Keratinocyte (primary cell): ENCODE measurements at regions not wholly inside any gene's neighbourhood (a gene's known extent, or its start where the extent isn't known, plus 50 kb on each side); places are given as distances from the start of the nearest gene placed in this dataset.

Experiments used
- DNase-seq: peaks from one replicate; pipeline ENCODE4 v3.0.0-alpha.2; 2011; ENCODE audit warnings: low read depth, missing footprints, low spot score
- FAIRE-seq: peaks from 2 replicates; lab custom pipeline; 2011; peaks lifted over from hg19 to GRCh38; lab: Jason Lieb, UNC
- H2AFZ ChIP-seq: 2 replicates; pipeline ENCODE4 v1.6.0; 2012; ENCODE audit warnings: low read length, control low read depth, inconsistent platforms; ENCODE audit not compliant: control insufficient read depth
- H3K27ac ChIP-seq: 2 replicates; pipeline ENCODE4 v1.5.1; 2011; ENCODE audit warnings: low read length; ENCODE audit not compliant: control insufficient read depth, insufficient read depth
- H3K27me3 ChIP-seq: 3 replicates; pipeline ENCODE4 v1.6.0; 2011; ENCODE audit warnings: low read length; ENCODE audit not compliant: control insufficient read depth, insufficient read depth; ENCODE audit errors: extremely low read depth
- H3K36me3 ChIP-seq, 2 experiments: 2 replicates in 1 of 2; 3 replicates in 1 of 2; pipeline ENCODE4 v1.5.1; 2011; ENCODE audit warnings: low read length in 2 of 2, mild to moderate bottlenecking in 1 of 2; ENCODE audit not compliant: control insufficient read depth in 2 of 2, insufficient read depth in 2 of 2; ENCODE audit errors: extremely low read depth in 1 of 2
- H3K4me1 ChIP-seq: 3 replicates; pipeline ENCODE4 v1.5.1; 2011; ENCODE audit warnings: low read length; ENCODE audit not compliant: control insufficient read depth, insufficient read depth; ENCODE audit errors: extremely low read depth
- H3K4me2 ChIP-seq: 3 replicates; pipeline ENCODE4 v1.6.0; 2011; ENCODE audit warnings: low read depth, low read length; ENCODE audit not compliant: control insufficient read depth, insufficient read depth; ENCODE audit errors: extremely low read depth
- H3K4me3 ChIP-seq, 3 experiments: fragments of 200-600 bp in 1 of 3; sonication (generic) in 1 of 3; 2 replicates in 2 of 3; 3 replicates in 1 of 3; pipeline ENCODE4 v1.5.1; 2011 to 2016; ENCODE audit warnings: low read length in 3 of 3, mild to moderate bottlenecking in 3 of 3, control low read depth in 2 of 3, inconsistent platforms in 1 of 3, low read depth in 1 of 3, mixed read lengths in 1 of 3, mixed run types in 1 of 3, moderate library complexity in 1 of 3; ENCODE audit not compliant: control insufficient read depth in 2 of 3, insufficient read depth in 2 of 3; ENCODE audit errors: extremely low read depth in 1 of 3
- H3K79me2 ChIP-seq: 2 replicates; pipeline ENCODE4 v1.6.0; 2012; ENCODE audit warnings: low read length; ENCODE audit not compliant: control insufficient read depth, insufficient read depth
- H3K9ac ChIP-seq: 3 replicates; pipeline ENCODE4 v1.6.0; 2011; ENCODE audit warnings: low read length; ENCODE audit not compliant: control insufficient read depth, insufficient read depth; ENCODE audit errors: extremely low read depth
- H3K9me1 ChIP-seq: 3 replicates; pipeline ENCODE4 v1.6.0; 2011; ENCODE audit warnings: low read length; ENCODE audit not compliant: control insufficient read depth, insufficient read depth; ENCODE audit errors: extremely low read depth
- H3K9me3 ChIP-seq: 2 replicates; pipeline ENCODE4 v1.5.1; 2012; ENCODE audit warnings: low read depth, low read length; ENCODE audit not compliant: control insufficient read depth
- H4K20me1 ChIP-seq: 3 replicates; pipeline ENCODE4 v1.6.0; 2011; ENCODE audit warnings: low read length; ENCODE audit not compliant: control insufficient read depth, insufficient read depth; ENCODE audit errors: extremely low read depth
- EZH2 ChIP-seq: IDR thresholded peaks from one replicate; pipeline ENCODE4 v1.6.1; 2012; ENCODE audit warnings: inconsistent platforms, mild to moderate bottlenecking, low read length, moderate library complexity
- dilution Hi-C: fragments of 300-500 bp; cut with MboI; formaldehyde crosslinking; loops from one replicate; pipeline ENCODE4 v1.7.0; 2020; ENCODE audit warnings: low sequenced_read_pairs; ENCODE audit not compliant: extremely low pct_ligation_motif_present
- TF ChIP-seq, protein P1 (sequence below), 3 experiments: IDR thresholded peaks in 1 of 3; conservative IDR thresholded peaks in 1 of 3; optimal IDR thresholded peaks in 1 of 3; 2 replicates in 2 of 3; 3 replicates in 1 of 3; pipeline versions ENCODE3 to v1.5.1; 2011; ENCODE audit warnings: low read length in 3 of 3, mild to moderate bottlenecking in 3 of 3, moderate library complexity in 2 of 3, control low read depth in 1 of 3, inconsistent platforms in 1 of 3; ENCODE audit not compliant: insufficient read depth in 2 of 3; ENCODE audit errors: extremely low read depth in 1 of 3

DNA sequence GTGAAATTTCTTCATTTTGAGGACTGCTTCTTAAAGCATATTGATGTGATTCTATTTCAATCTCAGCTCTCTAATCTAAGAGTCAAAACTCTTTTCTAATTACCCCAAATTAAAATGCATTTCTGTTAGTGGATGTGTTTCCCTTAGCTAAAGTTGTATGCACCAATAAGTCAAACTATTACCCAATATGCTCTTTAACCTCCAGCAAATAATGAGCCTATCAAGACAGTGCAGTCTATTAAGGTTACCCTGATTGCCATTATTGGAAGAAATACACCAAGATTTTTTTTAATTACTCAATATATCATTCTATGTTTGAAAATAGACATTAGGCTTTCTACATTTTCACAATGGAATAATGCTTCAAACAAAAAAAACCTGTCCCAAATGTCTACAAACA lies 310.0 kb downstream of the BTG1 start:
- H3K4me2 ChIP-seq: no peak overlapping the region
- no peaks in the 10 kb centered on the region for H3K27me3 ChIP-seq
- H3K9me1 ChIP-seq: no peaks in the 10 kb centered on the region
- H3K27ac ChIP-seq: no peak overlapping the region
- FAIRE-seq (no peak), DNase-seq (no peak)
- H3K9ac ChIP-seq: no peak overlapping the region
- TF ChIP-seq, protein P1, sequence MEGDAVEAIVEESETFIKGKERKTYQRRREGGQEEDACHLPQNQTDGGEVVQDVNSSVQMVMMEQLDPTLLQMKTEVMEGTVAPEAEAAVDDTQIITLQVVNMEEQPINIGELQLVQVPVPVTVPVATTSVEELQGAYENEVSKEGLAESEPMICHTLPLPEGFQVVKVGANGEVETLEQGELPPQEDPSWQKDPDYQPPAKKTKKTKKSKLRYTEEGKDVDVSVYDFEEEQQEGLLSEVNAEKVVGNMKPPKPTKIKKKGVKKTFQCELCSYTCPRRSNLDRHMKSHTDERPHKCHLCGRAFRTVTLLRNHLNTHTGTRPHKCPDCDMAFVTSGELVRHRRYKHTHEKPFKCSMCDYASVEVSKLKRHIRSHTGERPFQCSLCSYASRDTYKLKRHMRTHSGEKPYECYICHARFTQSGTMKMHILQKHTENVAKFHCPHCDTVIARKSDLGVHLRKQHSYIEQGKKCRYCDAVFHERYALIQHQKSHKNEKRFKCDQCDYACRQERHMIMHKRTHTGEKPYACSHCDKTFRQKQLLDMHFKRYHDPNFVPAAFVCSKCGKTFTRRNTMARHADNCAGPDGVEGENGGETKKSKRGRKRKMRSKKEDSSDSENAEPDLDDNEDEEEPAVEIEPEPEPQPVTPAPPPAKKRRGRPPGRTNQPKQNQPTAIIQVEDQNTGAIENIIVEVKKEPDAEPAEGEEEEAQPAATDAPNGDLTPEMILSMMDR (optimal IDR thresholded peaks at IDR 0.05 in 1 of 3, IDR thresholded peaks at IDR 0.05 in 1 of 3, conservative IDR thresholded peaks at IDR 0.05 in 1 of 3; ENCODE audit: extremely low read depth in 1 of 3, insufficient read depth in 2 of 3, low read length in 3 of 3): no peak
- TF ChIP-seq EZH2: no peak
- H2AFZ ChIP-seq: no peak overlapping the region
- no peaks in the 10 kb centered on the region for H3K4me1 ChIP-seq
- no peaks in the 10 kb centered on the region for H3K9me3 ChIP-seq
- no peaks in the 10 kb centered on the region for H3K36me3 ChIP-seq
- H3K4me3 ChIP-seq: no peak overlapping the region
- no peaks in the 10 kb centered on the region for H3K79me2 ChIP-seq
- dilution Hi-C loops: no loop called here
- no peaks in the 10 kb centered on the region for H4K20me1 ChIP-seq

GRCh38 chr12:91833780-91834359 lies 311.8 kb downstream of the BTG1 start:
- Histone ChIP-seq H3K9me3 (no peaks in the 10 kb centered on the region), H3K4me2 (no peak overlapping the region), H3K4me3 (no peak overlapping the region), H3K9ac (no peak overlapping the region), H4K20me1 (no peaks in the 10 kb centered on the region), H3K9me1 (no peaks in the 10 kb centered on the region), H2AFZ (no peak overlapping the region), H3K79me2 (no peaks in the 10 kb centered on the region), H3K27ac (no peak overlapping the region), H3K4me1 (no peaks in the 10 kb centered on the region), H3K27me3 (no peaks in the 10 kb centered on the region), H3K36me3 (no peaks in the 10 kb centered on the region)
- no peak for FAIRE-seq
- no peak for TF ChIP-seq EZH2
- TF ChIP-seq, protein P1 (optimal IDR thresholded peaks at IDR 0.05 in 1 of 3, IDR thresholded peaks at IDR 0.05 in 1 of 3, conservative IDR thresholded peaks at IDR 0.05 in 1 of 3; ENCODE audit: extremely low read depth in 1 of 3, insufficient read depth in 2 of 3, low read length in 3 of 3): no peak
- dilution Hi-C loops: no loop called here
- DNase-seq: no peak
